Activated T-helper 1 cell treated with anti-CD3 and anti-CD28 coated beads, Interleukin-12 subunit alpha, Interleukin-12 subunit beta, Interleukin-2, Interleukin-4 antibody, amounts not matched to agents 30 ng/mL and 10 ng/mL and 1 ng/mL, durations not matched to agents 14 hours and 24 hours and 36 hours (primary cell): ENCODE measurements at regions not wholly inside any gene's neighbourhood (a gene's known extent, or its start where the extent isn't known, plus 50 kb on each side); places are given as distances from the start of the nearest gene placed in this dataset.

Experiments used
- DNase-seq: peaks from one replicate; pipeline ENCODE4 v3.0.0; 2021; ENCODE audit warnings: low spot score
- H3K27ac Mint-ChIP-seq: one replicate; pipeline ENCODE4 v1.8.0; 2021; ENCODE audit warnings: mild to moderate bottlenecking, mixed read lengths
- H3K27me3 Mint-ChIP-seq: one replicate; pipeline ENCODE4 v1.8.0; 2022; ENCODE audit warnings: mild to moderate bottlenecking, moderate library complexity, mixed read lengths; ENCODE audit not compliant: insufficient read depth
- H3K36me3 Mint-ChIP-seq: one replicate; pipeline ENCODE4 v1.8.0; 2021; ENCODE audit warnings: low read depth, mixed read lengths
- H3K4me1 Mint-ChIP-seq: one replicate; pipeline ENCODE4 v1.8.0; 2021; ENCODE audit warnings: low read depth, mixed read lengths
- H3K4me3 Mint-ChIP-seq: one replicate; pipeline ENCODE4 v1.8.0; 2021; ENCODE audit warnings: mild to moderate bottlenecking, moderate library complexity, mixed read lengths
- H3K9me3 Mint-ChIP-seq: one replicate; pipeline ENCODE4 v1.8.0; 2021; ENCODE audit warnings: mixed read lengths
- intact Hi-C: fragments of 100-400 bp; cut with micrococcal nuclease; formaldehyde crosslinking; loops from one replicate; pipeline ENCODE4 v1.15.1; 2024

- intact Hi-C loops = no loop called here
- no peaks in the 10 kb centered on the region for H3K4me1 Mint-ChIP-seq
Measured at GRCh38 chr2:241974096-241974495, 104.6 kb downstream of the RTP5 start.

GRCh38 chr2:241974851-241975592 is 105.5 kb downstream of the RTP5 start:
- H3K4me1 Mint-ChIP-seq = no peaks in the 10 kb centered on the region
- no peak overlapping the region for H3K27ac Mint-ChIP-seq
- no peaks in the 10 kb centered on the region for H3K27me3 Mint-ChIP-seq
- no peaks in the 10 kb centered on the region for H3K36me3 Mint-ChIP-seq
- intact Hi-C loops = no loop called here
- H3K4me3 Mint-ChIP-seq = no peak overlapping the region
- no peak for DNase-seq
- no peaks in the 10 kb centered on the region for H3K9me3 Mint-ChIP-seq

More at GRCh38 chr2:241974096-241974495, 104.6 kb downstream of the RTP5 start:
- no peak overlapping the region for H3K4me3 Mint-ChIP-seq
- no peaks in the 10 kb centered on the region for H3K27me3 Mint-ChIP-seq
- no peak overlapping the region for H3K27ac Mint-ChIP-seq
- no peaks in the 10 kb centered on the region for H3K36me3 Mint-ChIP-seq
- DNase-seq = no peak
- H3K9me3 Mint-ChIP-seq = no peaks in the 10 kb centered on the region

GRCh38 chr2:241975593-241976284 is 106.2 kb downstream of the RTP5 start:
- no peak overlapping the region for H3K4me3 Mint-ChIP-seq
- H3K36me3 Mint-ChIP-seq = no peaks in the 10 kb centered on the region
- no peaks in the 10 kb centered on the region for H3K4me1 Mint-ChIP-seq
- no peaks in the 10 kb centered on the region for H3K27me3 Mint-ChIP-seq
- intact Hi-C loops = no loop called here
- no peak overlapping the region for H3K27ac Mint-ChIP-seq
- DNase-seq = no peak
- no peaks in the 10 kb centered on the region for H3K9me3 Mint-ChIP-seq

- Mint-ChIP-seq H3K27ac (no peak overlapping the region), H3K9me3 (no peaks in the 10 kb centered on the region), H3K4me1 (no peaks in the 10 kb centered on the region), H3K27me3 (no peaks in the 10 kb centered on the region), H3K36me3 (no peaks in the 10 kb centered on the region), H3K4me3 (no peak overlapping the region)
- intact Hi-C loops = no loop called here
- no peak for DNase-seq
Measured at GRCh38 chr2:241976296-241976695, 106.8 kb downstream of the RTP5 start.

GRCh38 chr2:241977557-241978300 is 108.2 kb downstream of the RTP5 start:
- Mint-ChIP-seq H3K27ac (no peak overlapping the region), H3K9me3 (no peaks in the 10 kb centered on the region), H3K27me3 (no peaks in the 10 kb centered on the region), H3K4me1 (no peaks in the 10 kb centered on the region), H3K36me3 (no peaks in the 10 kb centered on the region), H3K4me3 (no peak overlapping the region)
- DNase-seq = no peak
- intact Hi-C loops = no loop called here

- no peak for DNase-seq
- Mint-ChIP-seq H3K27me3 (no peaks in the 10 kb centered on the region), H3K9me3 (no peaks in the 10 kb centered on the region), H3K27ac (no peak overlapping the region), H3K4me3 (no peak overlapping the region), H3K36me3 (no peaks in the 10 kb centered on the region), H3K4me1 (no peaks in the 10 kb centered on the region)
- intact Hi-C loops = no loop called here
Measured at GRCh38 chr2:241978670-241979069, 109.1 kb downstream of the RTP5 start.

- intact Hi-C loops = no loop called here
- Mint-ChIP-seq H3K9me3 (no peaks in the 10 kb centered on the region), H3K4me3 (no peak overlapping the region), H3K27ac (no peak overlapping the region), H3K36me3 (no peaks in the 10 kb centered on the region), H3K27me3 (no peaks in the 10 kb centered on the region), H3K4me1 (no peaks in the 10 kb centered on the region)
- no peak for DNase-seq
Measured at GRCh38 chr2:241980193-241980592, 110.7 kb downstream of the RTP5 start.

- Mint-ChIP-seq H3K4me3 (no peak overlapping the region), H3K9me3 (no peaks in the 10 kb centered on the region), H3K27ac (no peak overlapping the region), H3K4me1 (no peaks in the 10 kb centered on the region), H3K27me3 (no peaks in the 10 kb centered on the region), H3K36me3 (no peaks in the 10 kb centered on the region)
- intact Hi-C loops = no loop called here
- DNase-seq = no peak
Measured at GRCh38 chr2:241981076-241981700, 111.7 kb downstream of the RTP5 start.

GRCh38 chr2:241982706-241983570 is 113.4 kb downstream of the RTP5 start:
- H3K27ac Mint-ChIP-seq = no peak overlapping the region
- intact Hi-C loops = no loop called here
- no peaks in the 10 kb centered on the region for H3K36me3 Mint-ChIP-seq
- H3K4me3 Mint-ChIP-seq = no peak overlapping the region
- H3K27me3 Mint-ChIP-seq = no peaks in the 10 kb centered on the region
- peaks cover 7% of the 10 kb centered on the region for H3K9me3 Mint-ChIP-seq
- no peak for DNase-seq
- H3K4me1 Mint-ChIP-seq = no peaks in the 10 kb centered on the region

GRCh38 chr2:241983571-241984270 is 114.2 kb downstream of the RTP5 start:
- no peaks in the 10 kb centered on the region for H3K4me1 Mint-ChIP-seq
- intact Hi-C loops = no loop called here
- H3K4me3 Mint-ChIP-seq = no peak overlapping the region
- H3K9me3 Mint-ChIP-seq = peaks cover 7% of the 10 kb centered on the region
- H3K36me3 Mint-ChIP-seq = no peaks in the 10 kb centered on the region
- no peaks in the 10 kb centered on the region for H3K27me3 Mint-ChIP-seq
- H3K27ac Mint-ChIP-seq = no peak overlapping the region
- no peak for DNase-seq

GRCh38 chr2:241984271-241984655 is 114.7 kb downstream of the RTP5 start:
- peaks cover 7% of the 10 kb centered on the region for H3K9me3 Mint-ChIP-seq
- H3K27me3 Mint-ChIP-seq = no peaks in the 10 kb centered on the region
- no peak overlapping the region for H3K4me3 Mint-ChIP-seq
- no peak for DNase-seq
- no peak overlapping the region for H3K27ac Mint-ChIP-seq
- intact Hi-C loops = no loop called here
- no peaks in the 10 kb centered on the region for H3K36me3 Mint-ChIP-seq
- no peaks in the 10 kb centered on the region for H3K4me1 Mint-ChIP-seq

- DNase-seq = no peak
- Mint-ChIP-seq H3K27ac (no peak overlapping the region), H3K27me3 (no peaks in the 10 kb centered on the region), H3K4me3 (no peak overlapping the region), H3K4me1 (no peaks in the 10 kb centered on the region), H3K36me3 (no peaks in the 10 kb centered on the region), H3K9me3 (peaks cover 7% of the 10 kb centered on the region)
- intact Hi-C loops = no loop called here
Measured at GRCh38 chr2:241984658-241985057, 115.1 kb downstream of the RTP5 start.
